GM18508 (cell line): ENCODE measurements at regions not wholly inside any gene's neighbourhood (a gene's known extent, or its start where the extent isn't known, plus 50 kb on each side); places are given as distances from the start of the nearest gene placed in this dataset.
"Not testable (repeated sequence)": the region's sequence is repeated elsewhere in the genome, so short reads cannot be mapped to it uniquely, and the experiment has no call there.

Experiments used
- ATAC-seq: cut with Tn5 transposase; IDR thresholded peaks from one replicate; pipeline ENCODE4 v1.9.1; 2021; ENCODE audit warnings: moderate number of reproducible peaks; ENCODE audit not compliant: insufficient read depth, unreplicated experiment

GRCh38 chr14:96681829-96682228 lies 115.4 kb upstream of the VRK1 start:
- ATAC-seq, result no peak

- ATAC-seq, result no peak
These were observed 114.8 kb upstream of the VRK1 start for GRCh38 chr14:96682401-96682800.

GRCh38 chr14:96683562-96684289 lies 113.5 kb upstream of the VRK1 start:
- ATAC-seq, result no peak

GRCh38 chr14:96686126-96686525 lies 111.1 kb upstream of the VRK1 start:
- ATAC-seq, result no peak

GRCh38 chr14:96688629-96689028 lies 108.6 kb upstream of the VRK1 start:
- no peak for ATAC-seq

GRCh38 chr14:96690713-96691383 lies 106.3 kb upstream of the VRK1 start:
- no peak for ATAC-seq

GRCh38 chr14:96693252-96693820 lies 103.8 kb upstream of the VRK1 start:
- no peak for ATAC-seq

- no peak for ATAC-seq
These were observed 103.2 kb upstream of the VRK1 start for GRCh38 chr14:96693987-96694386.

GRCh38 chr14:96698960-96699539 lies 98.1 kb upstream of the VRK1 start:
- peak; percentile 55 for ATAC-seq

- no peak for ATAC-seq
These were observed 97.5 kb upstream of the VRK1 start for GRCh38 chr14:96699666-96700065.

GRCh38 chr14:96702831-96703230 lies 94.4 kb upstream of the VRK1 start:
- no peak for ATAC-seq

GRCh38 chr14:96705422-96706092 lies 91.6 kb upstream of the VRK1 start:
- ATAC-seq, result no peak

GRCh38 chr14:96706893-96707292 lies 90.3 kb upstream of the VRK1 start:
- no peak for ATAC-seq

GRCh38 chr14:96710060-96710666 lies 87.0 kb upstream of the VRK1 start:
- no peak for ATAC-seq

GRCh38 chr14:96711559-96712267 lies 85.5 kb upstream of the VRK1 start:
- no peak for ATAC-seq

- no peak for ATAC-seq
These were observed 83.8 kb upstream of the VRK1 start for GRCh38 chr14:96713426-96713825.

- not testable (repeated sequence) for ATAC-seq
These were observed 82.6 kb upstream of the VRK1 start for GRCh38 chr14:96714537-96714936.

GRCh38 chr14:96717116-96717515 lies 80.1 kb upstream of the VRK1 start:
- ATAC-seq, result no peak

- ATAC-seq, result no peak
These were observed 78.8 kb upstream of the VRK1 start for GRCh38 chr14:96718407-96718806.

GRCh38 chr14:96720702-96721101 lies 76.5 kb upstream of the VRK1 start:
- ATAC-seq, result not testable (repeated sequence)
